Activated CD8-positive, alpha-beta memory T cell treated with anti-CD3 and anti-CD28 coated beads for 48 hours (primary cell): ENCODE measurements at regions not wholly inside any gene's neighbourhood (a gene's known extent, or its start where the extent isn't known, plus 50 kb on each side); places are given as distances from the start of the nearest gene placed in this dataset.
"Not testable (repeated sequence)": the region's sequence is repeated elsewhere in the genome, so short reads cannot be mapped to it uniquely, and the experiment has no call there.

ENCODE experiments used
- DNase-seq, 3 experiments: peaks; one replicate each; pipeline ENCODE4 v3.0.0-alpha.2; 2020; ENCODE audit warnings: low read depth in 2 of 3, low spot score in 2 of 3

- DNase-seq, result no peak
Measured at GRCh38 chr17:74108126-74108705, 95.3 kb upstream of the RPL38 start.

DNA sequence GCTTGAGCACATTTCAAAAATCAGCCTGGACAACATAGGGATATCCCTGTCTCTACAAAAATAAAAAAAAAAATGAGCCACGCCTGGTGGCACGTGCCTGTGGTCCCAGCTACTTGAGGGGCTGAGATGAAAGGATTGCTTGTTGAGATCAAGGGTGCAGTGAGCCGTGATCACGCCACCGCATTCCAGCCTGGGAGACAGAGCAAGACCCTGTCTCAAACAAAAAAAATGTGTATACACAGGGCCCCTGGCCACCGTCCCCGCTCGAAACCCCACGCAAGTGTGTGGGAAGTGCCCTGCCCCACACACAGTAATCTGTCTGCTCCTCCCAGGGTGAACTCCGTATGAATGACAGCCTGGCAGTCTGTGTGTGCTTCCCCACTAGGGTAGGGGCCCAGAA is 93.0 kb upstream of the RPL38 start:
- DNase-seq, result no peak

GRCh38 chr17:74113326-74113725 is 90.2 kb upstream of the RPL38 start:
- no peak for DNase-seq

- no peak for DNase-seq
Measured at GRCh38 chr17:74113952-74114351, 89.5 kb upstream of the RPL38 start.

DNA sequence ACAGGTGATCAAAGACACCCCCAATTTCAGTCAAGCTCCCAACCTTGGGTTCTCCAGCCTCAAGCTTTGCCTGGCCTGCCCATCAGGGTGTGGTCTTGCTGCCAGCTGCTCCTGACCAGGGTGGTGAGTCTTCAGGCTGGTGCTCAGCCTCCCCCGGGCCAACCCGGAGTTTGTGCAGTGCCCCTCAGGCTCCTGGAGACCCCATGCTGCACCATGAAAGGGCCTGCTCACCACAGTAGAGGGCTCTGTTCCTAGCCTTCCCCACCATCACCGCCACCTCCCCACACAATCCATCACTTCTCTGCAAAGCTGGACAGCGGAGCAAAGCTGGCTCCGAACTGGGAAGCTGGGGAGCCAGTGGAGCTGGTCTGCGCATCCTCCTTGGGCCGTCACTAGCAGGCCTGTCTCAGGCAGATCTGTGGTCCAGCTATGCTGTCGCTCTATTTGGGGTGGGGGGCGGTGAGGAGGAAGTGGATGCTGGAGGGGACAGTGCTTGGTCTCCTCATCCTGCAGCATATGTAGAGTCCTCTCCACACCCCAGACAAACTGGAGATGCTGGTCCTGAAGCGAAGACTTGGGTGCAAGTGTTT is 88.5 kb upstream of the RPL38 start:
- DNase-seq, result no peak

- DNase-seq, result no peak
Measured at GRCh38 chr17:74115586-74115985, 87.9 kb upstream of the RPL38 start.

DNA sequence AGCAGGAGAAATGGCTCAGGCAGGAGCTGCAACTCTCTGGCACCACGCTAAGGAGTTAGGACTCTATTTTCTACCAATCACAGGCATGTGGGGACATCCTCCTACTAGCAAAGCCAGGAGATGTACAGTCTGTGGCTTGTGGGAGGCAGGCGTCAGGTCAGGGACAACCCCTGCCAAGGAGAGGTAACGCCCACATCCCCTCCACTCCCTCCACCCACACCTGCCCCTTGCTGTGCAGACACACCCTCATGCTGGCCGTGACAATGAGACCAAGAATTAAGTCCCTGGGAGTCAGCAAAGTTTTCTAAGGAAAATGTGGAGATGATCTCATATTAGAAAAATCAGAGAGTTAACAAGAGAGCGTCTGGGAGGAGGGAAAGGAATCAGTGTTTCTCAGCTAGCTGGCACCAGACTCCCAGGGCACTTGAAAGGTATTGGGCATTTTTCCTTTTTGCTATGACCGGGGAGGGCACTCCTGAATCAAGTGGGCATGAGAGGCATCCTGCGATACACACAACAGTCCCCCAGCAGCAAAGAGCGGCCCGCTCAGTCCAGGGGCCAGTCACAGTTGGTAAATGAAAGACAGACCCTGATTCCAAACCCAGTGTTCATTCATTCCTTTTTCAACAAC is 87.3 kb upstream of the RPL38 start:
- DNase-seq, result no peak

GRCh38 chr17:74117087-74117698 is 86.3 kb upstream of the RPL38 start:
- DNase-seq, result no peak

DNA sequence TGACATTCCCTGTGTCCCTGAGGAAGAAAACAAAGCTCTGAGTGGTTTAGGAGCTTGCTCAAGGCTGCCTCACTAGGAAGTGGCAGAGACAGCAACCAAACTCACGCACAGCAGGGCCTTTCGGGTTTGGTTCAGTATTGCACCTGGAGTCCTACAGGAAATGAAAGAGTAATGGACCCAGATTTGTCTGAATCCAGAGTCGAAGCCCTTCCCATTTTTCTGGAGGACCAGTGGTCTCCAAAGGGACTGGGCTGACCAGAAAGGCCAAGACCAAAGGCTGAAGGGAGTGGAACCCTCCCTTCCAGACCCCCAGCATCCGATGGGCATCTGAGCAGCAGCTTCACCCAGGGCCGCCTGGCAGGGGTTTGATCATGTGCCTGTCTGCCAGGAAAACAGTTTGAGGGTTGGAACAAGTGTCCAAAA is 85.5 kb upstream of the RPL38 start:
- DNase-seq, result no peak

DNA sequence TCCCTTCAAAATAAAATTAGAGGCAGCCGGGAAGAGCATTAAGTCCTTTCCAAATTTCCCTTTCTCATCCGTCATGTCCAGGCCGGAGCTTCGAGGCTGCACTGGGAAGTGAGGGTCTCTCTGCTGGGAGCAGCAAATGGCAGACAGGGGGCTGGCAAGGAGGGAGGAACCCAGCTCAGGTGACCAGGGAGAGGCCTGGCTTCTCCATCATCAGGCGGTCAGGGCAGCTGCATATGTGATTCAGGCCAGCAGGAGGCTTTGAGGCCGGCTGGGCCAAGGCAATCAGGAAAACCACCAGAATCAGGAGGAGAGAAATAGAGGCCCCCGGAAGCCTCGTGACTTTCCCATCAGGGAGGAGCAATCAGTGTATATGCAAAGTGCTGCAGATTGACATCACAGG is 85.0 kb upstream of the RPL38 start:
- no peak for DNase-seq

GRCh38 chr17:74119049-74119580 is 84.4 kb upstream of the RPL38 start:
- DNase-seq, result no peak

DNA sequence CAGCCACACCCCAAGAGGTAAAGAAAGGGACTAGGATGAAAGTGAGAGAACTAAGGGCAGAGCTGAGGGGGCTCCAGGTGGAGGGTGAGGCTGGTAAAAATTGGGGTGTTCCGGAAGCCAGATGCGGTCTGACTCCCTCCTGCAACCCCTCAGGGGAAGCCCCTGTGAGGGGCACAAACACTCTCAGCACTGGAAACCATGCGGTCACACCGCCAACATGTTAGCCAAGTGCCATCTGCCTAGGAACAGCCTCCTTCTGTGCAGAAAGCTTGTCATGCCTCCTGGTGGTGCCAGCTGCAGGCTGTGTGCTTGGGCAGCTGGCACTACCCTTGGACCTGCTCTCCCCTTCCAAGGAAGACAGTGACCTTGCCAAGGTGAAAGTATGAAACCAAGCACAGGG is 83.5 kb upstream of the RPL38 start:
- no peak for DNase-seq

GRCh38 chr17:74123350-74123749 is 80.1 kb upstream of the RPL38 start:
- no peak for DNase-seq

- no peak for DNase-seq
Measured at GRCh38 chr17:74123866-74124444, 79.5 kb upstream of the RPL38 start.

DNA sequence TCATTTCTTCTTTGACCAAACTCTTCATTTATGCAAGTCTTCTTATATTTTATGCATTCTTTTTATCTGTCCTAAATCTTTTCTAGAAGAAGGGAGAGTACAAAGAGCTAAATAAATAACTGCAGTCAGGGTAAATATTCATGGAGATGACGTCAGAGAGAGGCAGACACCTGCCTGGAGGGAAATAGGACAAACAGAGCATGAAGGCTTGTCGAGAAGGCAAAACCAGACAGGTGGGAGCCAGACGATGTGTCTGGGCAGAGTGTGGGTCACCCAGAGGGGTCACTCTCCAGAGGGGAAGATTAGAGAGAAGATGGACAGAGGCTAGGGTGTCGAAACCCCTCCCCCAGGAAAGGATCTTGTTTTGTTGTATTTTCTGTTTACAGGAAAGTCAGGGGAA is 78.3 kb upstream of the RPL38 start:
- DNase-seq, result no peak

- DNase-seq, result no peak
Measured at GRCh38 chr17:74126179-74126900, 77.1 kb upstream of the RPL38 start.

DNA sequence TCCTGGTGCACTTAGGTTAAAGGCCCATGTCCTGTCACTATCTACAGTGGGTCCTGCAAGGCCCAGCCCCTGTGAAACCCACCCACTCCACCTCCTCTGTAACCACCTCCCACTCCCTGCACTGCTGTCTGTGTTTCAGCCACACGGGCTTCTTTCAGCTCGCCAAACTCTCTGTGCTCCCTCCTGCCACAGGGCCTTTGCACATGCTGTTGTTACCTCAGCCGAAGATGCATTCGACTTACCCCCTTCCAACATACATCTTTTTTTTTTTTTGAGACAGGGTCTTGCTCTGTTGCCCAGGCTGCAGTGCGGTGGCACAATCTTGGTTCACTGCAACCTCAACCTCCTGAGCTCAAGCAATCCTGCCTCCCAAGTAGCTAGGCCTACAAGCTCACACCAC is 76.5 kb upstream of the RPL38 start:
- DNase-seq, result no peak

DNA sequence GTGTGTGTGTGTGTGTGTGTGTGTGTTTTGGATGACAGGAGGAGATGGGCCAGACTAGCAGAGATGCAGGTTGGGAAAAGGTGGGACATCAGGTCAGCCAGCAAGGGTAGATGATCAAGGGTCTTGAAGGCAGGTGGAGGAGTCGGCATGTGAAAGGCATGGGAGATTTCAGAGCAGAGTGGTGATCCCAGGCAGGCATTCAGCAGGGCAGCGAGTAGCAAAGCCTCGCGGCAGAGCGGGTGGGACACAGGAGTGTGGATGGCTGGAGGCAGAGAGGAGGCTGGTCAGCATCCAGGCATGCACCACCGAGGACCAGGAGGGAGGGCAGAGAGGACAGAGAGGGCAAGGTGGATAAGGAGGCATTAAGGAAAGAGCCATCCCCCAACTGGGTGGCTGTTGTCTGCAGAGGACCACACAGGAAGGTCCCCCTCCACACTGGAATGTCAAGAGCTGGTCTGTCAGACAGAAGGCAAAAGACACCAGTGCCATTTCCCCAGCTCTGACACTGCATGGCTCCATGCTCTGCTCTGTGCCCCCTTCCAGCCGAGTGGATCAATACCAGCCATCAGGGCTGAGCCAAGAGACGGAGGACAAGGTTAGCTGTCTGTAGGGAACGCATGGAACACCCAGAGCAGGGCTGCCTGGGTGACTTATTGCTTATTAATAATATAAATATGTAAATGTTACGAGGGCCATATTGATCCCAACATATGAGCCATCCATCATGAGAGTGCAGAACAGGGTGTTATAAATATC is 74.8 kb upstream of the RPL38 start:
- no peak for DNase-seq

DNA sequence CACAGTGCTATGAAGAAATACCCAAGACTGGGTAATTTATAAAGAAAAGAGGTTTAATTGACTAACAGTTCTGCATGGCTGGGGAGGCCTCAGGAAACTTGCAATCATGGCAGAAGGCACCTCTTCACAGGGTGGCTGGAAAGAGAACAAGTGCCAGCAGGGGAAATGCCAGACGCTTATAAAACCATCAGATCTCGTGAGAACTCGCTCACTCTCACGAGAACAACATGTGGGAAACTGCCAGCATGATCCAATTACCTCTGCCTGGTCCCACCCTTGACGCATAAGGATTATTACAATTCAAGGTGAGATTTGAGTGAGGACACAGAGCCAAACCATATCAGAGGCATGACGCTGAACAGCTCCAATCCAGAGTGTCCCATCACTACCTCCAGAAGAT is 73.7 kb upstream of the RPL38 start:
- DNase-seq, result not testable (repeated sequence)

GRCh38 chr17:74130276-74130675 is 73.2 kb upstream of the RPL38 start:
- no peak for DNase-seq

DNA sequence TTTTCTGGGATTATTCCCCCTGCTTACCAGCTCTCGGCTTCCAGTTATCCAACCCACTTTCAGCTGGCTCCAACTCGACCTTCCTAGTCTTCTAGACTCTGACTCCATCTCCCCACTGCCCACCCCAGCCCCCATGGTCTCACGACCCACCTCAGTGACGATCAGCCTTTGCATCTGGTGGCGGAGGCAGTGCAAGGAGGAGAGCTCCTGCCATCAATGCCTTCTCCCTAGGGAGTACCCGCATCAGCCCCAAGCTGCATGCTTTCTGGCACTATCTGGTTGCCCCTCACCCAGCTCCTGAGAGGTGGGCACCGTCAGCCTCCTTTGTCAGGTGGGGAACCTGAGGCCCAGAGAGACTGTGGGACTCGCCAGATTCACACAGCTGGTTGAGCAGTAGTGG is 72.6 kb upstream of the RPL38 start:
- DNase-seq, result no peak
